Loucy (cell line): ENCODE measurements at regions not wholly inside any gene's neighbourhood (a gene's known extent, or its start where the extent isn't known, plus 50 kb on each side); places are given as distances from the start of the nearest gene placed in this dataset.

Experiments
- H2AFZ ChIP-seq: fragments of 200-600 bp; sonication (generic); 2 replicates; pipeline ENCODE4 v1.6.0; 2016; ENCODE audit warnings: antibody characterized with exemption, mild to moderate bottlenecking, low read length, moderate library complexity
- H3F3A ChIP-seq: fragments of 200-600 bp; 2 replicates; pipeline ENCODE4 v1.6.0; 2016; ENCODE audit warnings: antibody characterized with exemption, low read depth, mild to moderate bottlenecking
- H3K27me3 ChIP-seq: fragments of 200-600 bp; sonication (generic); 2 replicates; pipeline ENCODE4 v1.6.1; 2014; ENCODE audit warnings: low read length, mild to moderate bottlenecking; ENCODE audit not compliant: insufficient read depth, poor library complexity, severe bottlenecking
- H3K36me3 ChIP-seq: fragments of 200-600 bp; sonication (generic); 2 replicates; pipeline ENCODE4 v1.6.1; 2016; ENCODE audit warnings: low read length; ENCODE audit not compliant: insufficient read depth
- H3K4me1 ChIP-seq: fragments of 200-600 bp; sonication (generic); 2 replicates; pipeline ENCODE4 v1.5.1; 2014; ENCODE audit warnings: low read length, mild to moderate bottlenecking; ENCODE audit not compliant: insufficient read depth, poor library complexity, severe bottlenecking
- H3K4me2 ChIP-seq: fragments of 200-600 bp; sonication (generic); 2 replicates; pipeline ENCODE4 v1.6.0; 2014; ENCODE audit warnings: antibody characterized with exemption, low read length, low read depth, mild to moderate bottlenecking; ENCODE audit not compliant: poor library complexity, severe bottlenecking
- H3K4me3 ChIP-seq: fragments of 200-600 bp; sonication (generic); 2 replicates; pipeline ENCODE4 v1.5.1; 2014; ENCODE audit warnings: low read length, mild to moderate bottlenecking, mixed read lengths; ENCODE audit not compliant: poor library complexity, severe bottlenecking
- H3K79me2 ChIP-seq: fragments of 200-600 bp; sonication (generic); 2 replicates; pipeline ENCODE4 v1.6.1; 2014; ENCODE audit warnings: low read length; ENCODE audit not compliant: insufficient read depth
- H3K9ac ChIP-seq: fragments of 200-600 bp; sonication (generic); 2 replicates; pipeline ENCODE4 v1.6.0; 2014; ENCODE audit warnings: mild to moderate bottlenecking, low read depth, low read length, moderate library complexity; ENCODE audit not compliant: poor library complexity, severe bottlenecking
- H3K9me2 ChIP-seq: fragments of 200-600 bp; sonication (generic); replicated peaks from 2 replicates; pipeline ENCODE4 v1.6.1; 2016; ENCODE audit warnings: low read depth, low read length, mixed read lengths
- H3K9me3 ChIP-seq: fragments of 200-600 bp; sonication (generic); 2 replicates; pipeline ENCODE4 v1.6.1; 2014; ENCODE audit warnings: mild to moderate bottlenecking, antibody characterized with exemption, low read length, low read depth; ENCODE audit not compliant: insufficient read depth
- H4K20me1 ChIP-seq: fragments of 200-600 bp; sonication (generic); 2 replicates; pipeline ENCODE4 v1.6.0; 2014; ENCODE audit warnings: antibody characterized with exemption, low read length, mild to moderate bottlenecking; ENCODE audit not compliant: insufficient read depth, poor library complexity, severe bottlenecking
- EZH2phosphoT487 ChIP-seq: fragments of 200-600 bp; IDR thresholded peaks from 2 replicates; pipeline ENCODE4 v1.6.1; 2018; ENCODE audit warnings: antibody characterized with exemption, mild to moderate bottlenecking, moderate library complexity, borderline replicate concordance
- TF ChIP-seq, protein P1 (sequence below): fragments of 200-600 bp; sonication (generic); conservative IDR thresholded peaks from 2 replicates; pipeline ENCODE4 v1.5.1; 2014; ENCODE audit warnings: mild to moderate bottlenecking, antibody characterized with exemption, low read length

DNA sequence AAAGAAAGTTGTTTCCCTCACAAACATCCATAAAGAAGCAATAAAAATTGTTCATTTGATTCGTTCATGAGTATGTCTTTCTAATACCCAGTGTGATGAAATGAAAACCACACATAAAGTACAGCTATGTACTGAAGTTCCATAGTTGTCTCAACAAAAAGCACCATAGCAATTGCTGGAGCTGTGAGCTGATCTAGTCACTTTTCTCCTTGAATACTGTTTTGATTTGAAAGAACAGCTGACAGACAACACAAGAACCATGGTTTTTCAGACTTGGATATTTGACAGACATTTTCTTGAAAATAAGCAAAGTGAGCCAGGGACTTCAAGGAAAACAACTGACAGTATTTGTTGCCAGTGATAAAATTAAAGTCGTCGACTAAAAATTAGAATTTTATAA, 237.1 kb upstream of the PLD5 start:
- no peaks in the 10 kb centered on the region for H3K4me1 ChIP-seq
- no peak for TF ChIP-seq EZH2phosphoT487
- TF ChIP-seq, protein P1, sequence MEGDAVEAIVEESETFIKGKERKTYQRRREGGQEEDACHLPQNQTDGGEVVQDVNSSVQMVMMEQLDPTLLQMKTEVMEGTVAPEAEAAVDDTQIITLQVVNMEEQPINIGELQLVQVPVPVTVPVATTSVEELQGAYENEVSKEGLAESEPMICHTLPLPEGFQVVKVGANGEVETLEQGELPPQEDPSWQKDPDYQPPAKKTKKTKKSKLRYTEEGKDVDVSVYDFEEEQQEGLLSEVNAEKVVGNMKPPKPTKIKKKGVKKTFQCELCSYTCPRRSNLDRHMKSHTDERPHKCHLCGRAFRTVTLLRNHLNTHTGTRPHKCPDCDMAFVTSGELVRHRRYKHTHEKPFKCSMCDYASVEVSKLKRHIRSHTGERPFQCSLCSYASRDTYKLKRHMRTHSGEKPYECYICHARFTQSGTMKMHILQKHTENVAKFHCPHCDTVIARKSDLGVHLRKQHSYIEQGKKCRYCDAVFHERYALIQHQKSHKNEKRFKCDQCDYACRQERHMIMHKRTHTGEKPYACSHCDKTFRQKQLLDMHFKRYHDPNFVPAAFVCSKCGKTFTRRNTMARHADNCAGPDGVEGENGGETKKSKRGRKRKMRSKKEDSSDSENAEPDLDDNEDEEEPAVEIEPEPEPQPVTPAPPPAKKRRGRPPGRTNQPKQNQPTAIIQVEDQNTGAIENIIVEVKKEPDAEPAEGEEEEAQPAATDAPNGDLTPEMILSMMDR = no peak
- H3K4me3 ChIP-seq = no peak overlapping the region
- H3K27me3 ChIP-seq = no peaks in the 10 kb centered on the region
- H3K79me2 ChIP-seq = no peaks in the 10 kb centered on the region
- no peaks in the 10 kb centered on the region for H3K36me3 ChIP-seq
- H4K20me1 ChIP-seq = no peaks in the 10 kb centered on the region
- H3K4me2 ChIP-seq = no peak overlapping the region
- H3K9me3 ChIP-seq = no peaks in the 10 kb centered on the region; the same call in 1 of the 2 replicates
- no peak overlapping the region for H2AFZ ChIP-seq
- no peak overlapping the region for H3K9ac ChIP-seq
- H3F3A ChIP-seq = no peaks in the 10 kb centered on the region
- no peaks in the 10 kb centered on the region for H3K9me2 ChIP-seq

DNA sequence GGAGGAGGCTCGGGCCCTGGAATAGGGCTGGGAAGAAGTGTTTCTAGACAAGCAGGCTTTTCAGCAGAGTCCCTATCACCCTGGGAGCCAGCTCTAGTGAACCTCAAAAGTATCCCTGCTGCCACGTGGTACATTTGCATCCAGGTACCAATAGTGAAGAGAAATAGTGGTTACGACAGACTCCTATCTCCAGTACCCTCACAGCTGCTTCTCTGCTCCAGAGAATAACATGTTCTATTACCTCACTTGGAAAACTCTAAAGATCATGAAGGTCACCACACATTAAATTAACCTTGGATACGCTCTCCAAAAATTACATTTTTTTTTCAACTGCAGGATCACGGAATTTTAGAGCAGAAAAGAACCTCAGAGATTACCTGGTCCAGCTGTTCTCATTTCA, 230.4 kb upstream of the PLD5 start:
- H3K4me3 ChIP-seq = no peak overlapping the region
- no peak overlapping the region for H2AFZ ChIP-seq
- H3F3A ChIP-seq = no peaks in the 10 kb centered on the region

DNA sequence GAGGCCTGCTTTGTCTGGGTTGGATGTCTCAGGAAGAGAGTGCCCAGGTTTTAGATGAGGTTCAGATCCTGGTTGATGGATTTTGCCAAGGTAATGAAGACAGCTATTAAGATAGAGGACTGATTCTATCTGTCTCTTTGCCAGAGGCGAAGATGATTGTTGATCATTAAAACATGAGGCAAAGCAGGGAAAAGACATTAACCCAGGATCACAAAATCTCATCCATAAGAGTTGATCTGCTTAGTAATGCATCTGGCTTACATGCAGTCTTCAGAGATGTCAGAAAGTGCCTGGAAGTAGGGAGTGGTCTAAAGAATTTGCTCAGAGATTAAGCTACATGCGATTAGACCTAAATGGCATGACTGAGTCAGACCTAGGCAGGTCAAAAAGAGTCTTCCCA, 229.6 kb upstream of the PLD5 start:
- H3F3A ChIP-seq = no peaks in the 10 kb centered on the region
- TF ChIP-seq, protein P1 = no peak
- no peak for TF ChIP-seq EZH2phosphoT487

More for the DNA sequence above, 230.4 kb upstream of the PLD5 start:
- Histone ChIP-seq H3K9me3 (peaks cover 6% of the 10 kb centered on the region; the same call in 1 of the 2 replicates), H4K20me1 (no peaks in the 10 kb centered on the region), H3K79me2 (no peaks in the 10 kb centered on the region), H3K27me3 (no peaks in the 10 kb centered on the region), H3K9ac (no peak overlapping the region), H3K9me2 (no peaks in the 10 kb centered on the region), H3K4me2 (no peak overlapping the region), H3K4me1 (no peaks in the 10 kb centered on the region), H3K36me3 (no peaks in the 10 kb centered on the region)
- no peak for TF ChIP-seq EZH2phosphoT487
- TF ChIP-seq, protein P1 = no peak

More for the DNA sequence above, 229.6 kb upstream of the PLD5 start:
- no peaks in the 10 kb centered on the region for H3K27me3 ChIP-seq
- H3K9me3 ChIP-seq = peaks cover 7% of the 10 kb centered on the region; the same call in 1 of the 2 replicates
- H3K4me3 ChIP-seq = no peak overlapping the region
- no peak overlapping the region for H3K9ac ChIP-seq
- no peaks in the 10 kb centered on the region for H4K20me1 ChIP-seq
- no peaks in the 10 kb centered on the region for H3K4me1 ChIP-seq
- H3K79me2 ChIP-seq = no peaks in the 10 kb centered on the region
- H2AFZ ChIP-seq = no peak overlapping the region
- no peaks in the 10 kb centered on the region for H3K9me2 ChIP-seq
- no peak overlapping the region for H3K4me2 ChIP-seq
- no peaks in the 10 kb centered on the region for H3K36me3 ChIP-seq
